SH-SY5Y (cell line): ENCODE measurements at regions not wholly inside any gene's neighbourhood (a gene's known extent, or its start where the extent isn't known, plus 50 kb on each side); places are given as distances from the start of the nearest gene placed in this dataset.

ENCODE experiments used
- GATA2 ChIP-seq: IDR thresholded peaks from 2 replicates; pipeline ENCODE4 v1.6.1; 2011; ENCODE audit warnings: mild to moderate bottlenecking, low read depth, low read length
- GATA3 ChIP-seq: IDR thresholded peaks from 2 replicates; pipeline ENCODE4 v1.6.1; 2011; ENCODE audit warnings: low read depth, mild to moderate bottlenecking, low read length, moderate library complexity

DNA sequence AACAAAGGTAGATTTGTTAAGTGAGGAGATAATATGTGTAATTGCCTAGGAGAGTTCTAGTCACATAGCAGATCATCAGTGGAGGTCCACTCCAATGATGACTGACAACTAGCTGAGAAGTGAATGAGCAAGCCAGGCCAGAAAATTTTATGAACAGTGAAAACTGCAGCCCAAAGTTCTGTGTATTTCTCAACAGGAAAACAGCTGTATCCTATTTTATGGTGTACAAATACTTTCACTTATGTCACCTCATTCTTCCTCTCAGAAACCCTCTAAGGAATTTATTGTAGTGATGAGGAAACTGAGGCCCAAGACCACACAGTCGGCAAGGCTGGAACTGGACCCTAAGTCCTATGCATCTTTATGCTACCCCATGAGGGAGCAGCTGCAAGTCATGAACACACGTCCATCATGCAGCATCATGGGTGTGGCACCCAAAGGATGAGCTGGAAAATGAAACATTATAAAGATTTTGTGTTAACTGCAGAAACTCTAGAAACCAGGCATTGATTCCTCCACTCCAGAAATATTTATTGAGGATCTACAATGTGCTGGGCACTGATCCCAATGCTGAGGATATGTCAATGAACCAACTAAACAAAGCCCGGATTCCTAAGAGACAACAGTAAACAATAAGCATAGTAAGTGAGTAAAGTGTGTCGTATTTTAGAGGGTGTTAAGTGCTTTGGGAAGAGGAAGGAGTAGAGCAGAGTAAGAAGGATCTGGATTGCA is 99.5 kb upstream of the DUSP10 start:
- TF ChIP-seq GATA2 = no peak
- no peak for TF ChIP-seq GATA3
